K562 (cell line): ENCODE measurements at regions not wholly inside any gene's neighbourhood (a gene's known extent, or its start where the extent isn't known, plus 50 kb on each side); places are given as distances from the start of the nearest gene placed in this dataset.

Source experiments
- ATAC-seq: fragments of 200-7000 bp; cut with Tn5 transposase; 3 replicates; pipeline ENCODE4 v1.9.1; 2020; ENCODE audit warnings: moderate library complexity
- BruUV-seq: library from RNA; stranded (reverse); fragments of 400-500 nt; replicated peaks from 2 replicates; lab custom pipeline; 2021; lab: Mats Ljungman, UMichigan
- CTCF ChIA-PET: fragments of 300-600 bp; formaldehyde crosslinking; extraction: SDS; loops from one replicate; lab custom pipeline; 2021; ENCODE audit warnings: low intra/inter-chr PET ratio; lab: Yijun Ruan, JAX
- POLR2A ChIA-PET: fragments of 300-600, 350-650 bp; sonication (Branson Sonifier 250); formaldehyde crosslinking; extraction: SDS; loops from one replicate; lab custom pipeline; 2021; ENCODE audit warnings: antibody characterized with exemption, inconsistent platforms; lab: Yijun Ruan, JAX
- DNase-seq, 4 experiments: peaks; one replicate each; pipeline versions ENCODE4 v3.0.0 to v3.0.0-alpha.2; 2011 to 2018; ENCODE audit warnings: low spot score in 3 of 4, mixed read lengths in 3 of 4; ENCODE audit errors: extremely low read depth in 1 of 4
- FAIRE-seq: peaks from 2 replicates; lab custom pipeline; 2011; peaks lifted over from hg19 to GRCh38; lab: Jason Lieb, UNC
- H2AFZ ChIP-seq: 2 replicates; pipeline ENCODE4 v1.6.0; 2011; ENCODE audit warnings: low read depth, low read length, control low read depth, inconsistent platforms
- H3K27ac ChIP-seq: fragments of 200-600 bp; 3 replicates; pipeline ENCODE4 v1.8.0; 2011; ENCODE audit warnings: low read depth, mild to moderate bottlenecking, control low read depth, inconsistent platforms, low read length, moderate library complexity, mixed read lengths; ENCODE audit errors: extremely low read depth
- H3K27me3 ChIP-seq, 2 experiments: fragments of 300-600 bp in 1 of 2; 2 replicates in 1 of 2; 3 replicates in 1 of 2; pipeline versions ENCODE4 v1.6.0 to v1.8.0; 2011; ENCODE audit warnings: inconsistent platforms in 2 of 2, low read length in 2 of 2, mild to moderate bottlenecking in 1 of 2, mixed read lengths in 1 of 2, moderate library complexity in 1 of 2; ENCODE audit not compliant: control insufficient read depth in 2 of 2, insufficient read depth in 2 of 2
- H3K36me3 ChIP-seq: fragments of 300-600 bp; 3 replicates; pipeline ENCODE4 v1.8.0; 2011; ENCODE audit warnings: mild to moderate bottlenecking, low read length, inconsistent platforms; ENCODE audit not compliant: control insufficient read depth, insufficient read depth
- H3K4me1 ChIP-seq, 2 experiments: fragments of 200-600 bp in 1 of 2; replicated peaks in 1 of 2; 2 replicates in 1 of 2; 3 replicates in 1 of 2; pipeline versions ENCODE4 v1.5.1 to v1.8.0; 2011; ENCODE audit warnings: inconsistent platforms in 2 of 2, low read length in 2 of 2, mild to moderate bottlenecking in 1 of 2, mixed read lengths in 1 of 2, moderate library complexity in 1 of 2; ENCODE audit not compliant: control insufficient read depth in 2 of 2, insufficient read depth in 2 of 2
- H3K4me2 ChIP-seq: 2 replicates; pipeline ENCODE4 v1.6.1; 2011; ENCODE audit warnings: low read length, control low read depth, inconsistent platforms, mixed read lengths; ENCODE audit not compliant: insufficient read depth
- H3K4me3 ChIP-seq: fragments of 200-600 bp; sonication (generic), shearing (Covaris generic); 2 replicates; pipeline ENCODE4 v1.5.1; 2016; ENCODE audit warnings: control low read depth, inconsistent platforms
- H3K79me2 ChIP-seq: fragments of 200-600 bp; 3 replicates; pipeline ENCODE4 v1.8.0; 2011; ENCODE audit warnings: low read length, inconsistent platforms; ENCODE audit not compliant: control insufficient read depth, insufficient read depth
- H3K9ac ChIP-seq, 2 experiments: 2 replicates each; pipeline versions ENCODE4 v1.6.0 to v1.6.1; 2011; ENCODE audit warnings: low read depth in 2 of 2, low read length in 2 of 2, control low read depth in 1 of 2, inconsistent platforms in 1 of 2, mild to moderate bottlenecking in 1 of 2, mixed read lengths in 1 of 2; ENCODE audit not compliant: insufficient read depth in 1 of 2
- H3K9me1 ChIP-seq: one replicate; pipeline ENCODE4 v1.6.0; 2011; ENCODE audit warnings: inconsistent platforms, mild to moderate bottlenecking, low read length, moderate library complexity; ENCODE audit not compliant: control insufficient read depth, insufficient read depth
- H3K9me3 ChIP-seq: replicated peaks from 2 replicates; pipeline ENCODE4 v1.5.1; 2011; ENCODE audit warnings: low read depth, low read length, inconsistent platforms; ENCODE audit not compliant: control insufficient read depth, insufficient read depth
- H4K20me1 ChIP-seq: replicated peaks from 2 replicates; pipeline ENCODE4 v1.6.1; 2011; ENCODE audit warnings: low read length, inconsistent platforms, mixed read lengths; ENCODE audit not compliant: control insufficient read depth, insufficient read depth
- CREM ChIP-seq: IDR thresholded peaks from 2 replicates; pipeline ENCODE4 v1.6.1; 2014; ENCODE audit warnings: antibody characterized with exemption, low read depth
- EHMT2 ChIP-seq: fragments of 450-650 bp; IDR thresholded peaks from 2 replicates; pipeline ENCODE4 v1.6.1; 2018; ENCODE audit warnings: antibody characterized with exemption
- ILF3 ChIP-seq: fragments of 450-650 bp; IDR thresholded peaks from 2 replicates; pipeline ENCODE4 v1.6.1; 2018; ENCODE audit warnings: antibody characterized with exemption, mild to moderate bottlenecking, moderate library complexity, borderline replicate concordance
- MEIS2 ChIP-seq: fragments of 450-650 bp; IDR thresholded peaks from 2 replicates; pipeline ENCODE4 v1.6.1; 2014; ENCODE audit warnings: mild to moderate bottlenecking; ENCODE audit not compliant: partially characterized antibody
- POU5F1 ChIP-seq: fragments of 150-350 bp; IDR thresholded peaks from 2 replicates; pipeline ENCODE4 v1.6.1; 2014; ENCODE audit warnings: borderline replicate concordance, low read length, low read depth, mild to moderate bottlenecking; ENCODE audit not compliant: partially characterized antibody
- SIN3A ChIP-seq, 2 experiments: fragments of 150-350 bp in 1 of 2; IDR thresholded peaks; 2 replicates each; pipeline ENCODE4 v1.6.1; 2011 to 2016; ENCODE audit warnings: borderline replicate concordance in 2 of 2, low read depth in 2 of 2, low read length in 2 of 2, mild to moderate bottlenecking in 2 of 2, moderate library complexity in 2 of 2; ENCODE audit not compliant: control insufficient read depth in 1 of 2
- ZBTB1 ChIP-seq: sonication (generic); formaldehyde crosslinking; IDR thresholded peaks from 2 replicates; pipeline ENCODE4 v1.8.1; 2023; ENCODE audit warnings: missing genetic modification reagents, low read depth, mild to moderate bottlenecking, borderline replicate concordance
- ZKSCAN1 ChIP-seq: fragments of 150-350 bp; IDR thresholded peaks from 2 replicates; pipeline ENCODE4 v1.6.1; 2016; ENCODE audit warnings: low read depth, low read length
- ZNF253 ChIP-seq: fragments of 250-450 bp; sonication (Bioruptor Pico); conservative IDR thresholded peaks from 2 replicates; pipeline ENCODE4 v1.6.1; 2021; ENCODE audit warnings: mild to moderate bottlenecking
- WGBS: fragments of 100-300 bp; shearing (Covaris generic); methylation state at CpG from one replicate; pipeline ENCODE4 v1.1.6; 2016; ENCODE audit warnings: low coverage, mixed read lengths; ENCODE audit not compliant: insufficient coverage; ENCODE audit errors: missing lambda C conversion rate; 5-methylcytosine and 5-hydroxymethylcytosine counted together
- in situ Hi-C: fragments of 300-500 bp; cut with MboI; formaldehyde crosslinking; loops from 4 replicates; pipeline ENCODE4 v1.15.0; 2018; ENCODE audit warnings: inconsistent platforms, mixed read lengths
- intact Hi-C: fragments of 100-400 bp; cut with micrococcal nuclease; formaldehyde crosslinking; loops from 2 replicates; pipeline ENCODE4 v1.14.2; 2022
- TF ChIP-seq, protein P1 (sequence below): fragments of 450-650 bp; formaldehyde crosslinking; IDR thresholded peaks from 2 replicates; pipeline ENCODE4 v1.4.0; 2020; ENCODE audit warnings: mild to moderate bottlenecking
- TF ChIP-seq, protein P2 (sequence below): sonication (generic); formaldehyde crosslinking; IDR thresholded peaks from 2 replicates; pipeline ENCODE4 v1.8.0; 2023; ENCODE audit warnings: missing genetic modification reagents, mild to moderate bottlenecking, borderline replicate concordance

DNA sequence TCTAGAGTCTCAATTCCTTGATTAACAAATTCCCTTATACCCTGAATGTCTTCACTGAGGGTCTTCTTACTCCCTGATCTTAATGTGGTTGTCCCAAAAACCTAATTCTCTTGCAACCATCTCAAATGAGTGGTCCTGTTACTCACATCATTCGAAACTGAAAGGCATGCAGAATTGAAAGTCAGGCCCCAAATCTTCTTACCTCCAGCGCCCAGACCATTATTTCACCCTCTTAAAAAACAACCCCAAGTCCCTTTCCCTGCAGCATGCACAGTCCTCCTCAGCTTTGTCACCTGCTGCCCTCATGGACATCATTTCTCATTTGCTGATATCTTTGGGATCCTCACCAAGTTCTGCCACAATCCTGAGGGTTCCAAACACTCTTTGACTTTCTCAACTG is 230.1 kb downstream of the SEC16B start:
- no TSS peak for BruUV-seq
- no peaks in the 10 kb centered on the region; the same call in 1 of the 2 replicates for H3K9me3 ChIP-seq
- H3K9ac ChIP-seq: no peak overlapping the region
- no peak overlapping the region for H2AFZ ChIP-seq
- WGBS: 3% methylated on average over 2 of the region's 2 CpGs
- no peaks in the 10 kb centered on the region for H3K4me1 ChIP-seq
- TF ChIP-seq POU5F1: no peak
- TF ChIP-seq ZKSCAN1: no peak
- TF ChIP-seq, protein P1, sequence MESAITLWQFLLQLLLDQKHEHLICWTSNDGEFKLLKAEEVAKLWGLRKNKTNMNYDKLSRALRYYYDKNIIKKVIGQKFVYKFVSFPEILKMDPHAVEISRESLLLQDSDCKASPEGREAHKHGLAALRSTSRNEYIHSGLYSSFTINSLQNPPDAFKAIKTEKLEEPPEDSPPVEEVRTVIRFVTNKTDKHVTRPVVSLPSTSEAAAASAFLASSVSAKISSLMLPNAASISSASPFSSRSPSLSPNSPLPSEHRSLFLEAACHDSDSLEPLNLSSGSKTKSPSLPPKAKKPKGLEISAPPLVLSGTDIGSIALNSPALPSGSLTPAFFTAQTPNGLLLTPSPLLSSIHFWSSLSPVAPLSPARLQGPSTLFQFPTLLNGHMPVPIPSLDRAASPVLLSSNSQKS (CRISPR knock-in tag): no peak
- TF ChIP-seq ZBTB1 (CRISPR knock-in tag): no peak
- TF ChIP-seq, protein P2, sequence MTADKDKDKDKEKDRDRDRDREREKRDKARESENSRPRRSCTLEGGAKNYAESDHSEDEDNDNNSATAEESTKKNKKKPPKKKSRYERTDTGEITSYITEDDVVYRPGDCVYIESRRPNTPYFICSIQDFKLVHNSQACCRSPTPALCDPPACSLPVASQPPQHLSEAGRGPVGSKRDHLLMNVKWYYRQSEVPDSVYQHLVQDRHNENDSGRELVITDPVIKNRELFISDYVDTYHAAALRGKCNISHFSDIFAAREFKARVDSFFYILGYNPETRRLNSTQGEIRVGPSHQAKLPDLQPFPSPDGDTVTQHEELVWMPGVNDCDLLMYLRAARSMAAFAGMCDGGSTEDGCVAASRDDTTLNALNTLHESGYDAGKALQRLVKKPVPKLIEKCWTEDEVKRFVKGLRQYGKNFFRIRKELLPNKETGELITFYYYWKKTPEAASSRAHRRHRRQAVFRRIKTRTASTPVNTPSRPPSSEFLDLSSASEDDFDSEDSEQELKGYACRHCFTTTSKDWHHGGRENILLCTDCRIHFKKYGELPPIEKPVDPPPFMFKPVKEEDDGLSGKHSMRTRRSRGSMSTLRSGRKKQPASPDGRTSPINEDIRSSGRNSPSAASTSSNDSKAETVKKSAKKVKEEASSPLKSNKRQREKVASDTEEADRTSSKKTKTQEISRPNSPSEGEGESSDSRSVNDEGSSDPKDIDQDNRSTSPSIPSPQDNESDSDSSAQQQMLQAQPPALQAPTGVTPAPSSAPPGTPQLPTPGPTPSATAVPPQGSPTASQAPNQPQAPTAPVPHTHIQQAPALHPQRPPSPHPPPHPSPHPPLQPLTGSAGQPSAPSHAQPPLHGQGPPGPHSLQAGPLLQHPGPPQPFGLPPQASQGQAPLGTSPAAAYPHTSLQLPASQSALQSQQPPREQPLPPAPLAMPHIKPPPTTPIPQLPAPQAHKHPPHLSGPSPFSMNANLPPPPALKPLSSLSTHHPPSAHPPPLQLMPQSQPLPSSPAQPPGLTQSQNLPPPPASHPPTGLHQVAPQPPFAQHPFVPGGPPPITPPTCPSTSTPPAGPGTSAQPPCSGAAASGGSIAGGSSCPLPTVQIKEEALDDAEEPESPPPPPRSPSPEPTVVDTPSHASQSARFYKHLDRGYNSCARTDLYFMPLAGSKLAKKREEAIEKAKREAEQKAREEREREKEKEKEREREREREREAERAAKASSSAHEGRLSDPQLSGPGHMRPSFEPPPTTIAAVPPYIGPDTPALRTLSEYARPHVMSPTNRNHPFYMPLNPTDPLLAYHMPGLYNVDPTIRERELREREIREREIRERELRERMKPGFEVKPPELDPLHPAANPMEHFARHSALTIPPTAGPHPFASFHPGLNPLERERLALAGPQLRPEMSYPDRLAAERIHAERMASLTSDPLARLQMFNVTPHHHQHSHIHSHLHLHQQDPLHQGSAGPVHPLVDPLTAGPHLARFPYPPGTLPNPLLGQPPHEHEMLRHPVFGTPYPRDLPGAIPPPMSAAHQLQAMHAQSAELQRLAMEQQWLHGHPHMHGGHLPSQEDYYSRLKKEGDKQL (CRISPR knock-in tag): no peak
- TF ChIP-seq SIN3A (IDR thresholded peaks at IDR 0.05; ENCODE audit: borderline replicate concordance in 2 of 2, control insufficient read depth in 1 of 2, low read depth in 2 of 2, low read length in 2 of 2): no peak
- TF ChIP-seq ZNF253 (CRISPR knock-in tag): no peak
- no peak for TF ChIP-seq EHMT2
- no peak for TF ChIP-seq ILF3
- TF ChIP-seq MEIS2: no peak
- TF ChIP-seq CREM: no peak
- no peaks in the 10 kb centered on the region for H3K9me1 ChIP-seq
- FAIRE-seq: no peak
- no peak overlapping the region for H3K4me2 ChIP-seq
- H3K4me3 ChIP-seq: no peak overlapping the region
- ATAC-seq: no peak
- H3K36me3 ChIP-seq: no peaks in the 10 kb centered on the region
- no peaks in the 10 kb centered on the region for H3K79me2 ChIP-seq
- H3K27ac ChIP-seq: no peak overlapping the region
- H4K20me1 ChIP-seq: no peaks in the 10 kb centered on the region
- intact Hi-C loops (no loop called here), in situ Hi-C loops (no loop called here)
- no peak for DNase-seq
- ChIA-PET CTCF (no interaction called here), POLR2A (no interaction called here)
- H3K27me3 ChIP-seq: no peaks in the 10 kb centered on the region
